GM19324 (cell line): ENCODE measurements at regions not wholly inside any gene's neighbourhood (a gene's known extent, or its start where the extent isn't known, plus 50 kb on each side); places are given as distances from the start of the nearest gene placed in this dataset.

Experiments used
- ATAC-seq: cut with Tn5 transposase; IDR thresholded peaks from one replicate; pipeline ENCODE4 v1.9.1; 2021; ENCODE audit warnings: mild to moderate bottlenecking, moderate library complexity; ENCODE audit not compliant: unreplicated experiment, low FRiP score

DNA sequence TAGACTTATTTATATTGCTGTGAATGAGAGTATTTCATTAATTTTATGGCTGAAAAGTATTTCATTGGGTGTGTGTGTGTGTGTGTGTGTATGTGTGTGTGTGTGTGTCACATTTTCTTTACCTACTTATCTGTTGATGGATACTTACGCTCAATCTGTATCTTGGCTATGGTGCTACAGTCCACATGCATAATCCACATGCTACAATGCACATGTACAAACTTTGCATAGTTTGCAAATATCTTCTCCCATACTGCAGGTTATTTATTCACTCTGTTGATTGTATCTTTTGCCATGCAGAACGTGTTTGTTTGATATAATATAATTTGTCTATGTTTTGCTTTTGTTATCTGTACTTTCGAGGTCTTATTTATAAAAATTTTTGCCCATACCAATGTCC, 167.8 kb downstream of the RAB28 start:
- ATAC-seq, result no peak

DNA sequence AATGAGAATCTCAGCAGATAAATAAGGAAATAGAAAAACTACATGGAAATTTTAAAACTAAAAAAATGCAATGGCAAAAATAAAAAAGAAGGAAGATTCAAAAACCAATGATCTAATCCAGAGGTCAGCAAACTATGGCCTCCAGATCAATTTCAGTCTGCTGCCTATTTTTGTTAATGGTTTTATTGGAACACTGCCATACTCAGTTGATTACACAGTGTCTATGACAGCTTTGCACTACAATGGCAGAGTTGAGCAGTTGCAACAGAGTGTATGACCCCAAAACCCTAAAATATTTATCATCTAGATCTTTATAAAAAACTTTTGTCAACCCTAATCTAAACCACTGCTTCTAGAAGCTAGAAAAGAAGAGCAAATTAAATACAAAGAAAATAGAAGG, 170.3 kb downstream of the RAB28 start:
- ATAC-seq, result no peak

DNA sequence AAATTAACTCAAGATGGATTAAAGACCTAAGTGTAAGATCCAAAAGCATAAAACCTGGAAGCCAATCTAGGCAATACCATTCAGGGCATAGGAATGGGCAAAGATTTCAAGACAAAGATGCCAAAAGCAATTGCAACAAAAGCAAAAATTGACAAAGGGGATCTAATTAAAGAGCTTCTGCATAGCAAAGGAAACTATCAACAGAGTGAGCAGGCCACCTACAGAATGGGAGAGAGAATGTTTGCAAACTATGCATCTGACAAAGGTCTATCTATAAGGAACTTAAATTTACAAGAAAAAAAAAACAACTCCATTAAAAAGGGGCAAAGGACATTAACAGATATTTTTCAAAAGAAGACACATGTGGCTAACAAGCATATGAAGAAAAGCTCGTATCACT, 171.9 kb downstream of the RAB28 start:
- ATAC-seq, result no peak

DNA sequence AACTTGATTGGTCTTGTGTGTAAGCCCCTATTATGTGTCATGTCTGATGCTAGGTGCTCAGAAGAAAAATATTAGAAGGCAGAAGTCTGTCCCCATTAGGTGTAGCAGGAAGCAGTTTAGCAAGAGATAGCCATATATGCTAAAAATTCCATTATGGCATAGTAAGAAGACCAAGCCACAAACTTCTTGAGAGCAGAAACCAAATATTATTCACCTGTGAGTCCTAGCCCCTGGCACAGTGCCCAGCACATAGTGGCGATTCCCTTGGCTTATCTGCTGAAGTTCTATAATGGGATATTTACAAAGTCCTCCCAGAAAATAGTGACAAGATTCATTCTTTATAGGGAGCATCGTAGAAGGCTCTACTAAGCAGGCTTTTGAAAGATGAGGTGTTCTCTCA, 174.4 kb downstream of the RAB28 start:
- no peak for ATAC-seq

DNA sequence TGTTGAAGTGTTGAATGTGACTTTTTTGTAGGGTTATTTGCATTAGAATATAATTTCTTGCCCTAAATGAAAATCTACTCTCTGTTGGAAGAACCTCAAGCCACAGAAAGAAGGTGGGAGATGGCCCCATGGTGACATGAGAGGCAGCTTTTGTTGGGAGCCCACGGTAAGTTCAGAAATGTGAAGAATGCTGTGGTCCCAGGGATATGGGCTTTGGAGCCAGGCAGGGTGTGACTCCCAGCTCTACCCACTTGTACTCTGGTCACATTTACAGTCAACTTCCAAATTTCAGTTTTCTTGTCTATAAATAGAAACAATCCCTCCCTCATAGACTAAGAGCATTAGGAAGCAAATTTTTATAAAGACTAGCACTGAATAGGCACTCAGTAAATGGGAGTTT, 177.8 kb downstream of the RAB28 start:
- no peak for ATAC-seq

DNA sequence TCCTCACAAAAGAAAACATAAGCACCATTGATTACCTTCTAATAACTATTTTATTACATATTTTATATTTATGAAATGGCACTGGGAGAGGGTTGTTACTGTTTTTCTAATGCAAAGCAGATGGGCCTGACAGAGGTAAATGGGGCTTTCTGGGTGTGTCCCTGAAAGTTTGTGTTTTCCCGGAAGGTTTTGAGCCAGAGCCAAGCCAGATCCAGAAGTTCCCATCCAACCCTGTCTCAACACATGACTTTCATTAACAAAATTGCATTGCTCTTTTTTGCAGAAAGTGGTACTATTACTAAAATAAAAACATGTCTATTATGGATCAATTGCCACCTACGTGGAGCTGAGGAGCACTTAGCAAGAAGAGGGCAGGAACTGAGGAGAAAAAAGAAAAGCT, 181.3 kb downstream of the RAB28 start:
- no peak for ATAC-seq

DNA sequence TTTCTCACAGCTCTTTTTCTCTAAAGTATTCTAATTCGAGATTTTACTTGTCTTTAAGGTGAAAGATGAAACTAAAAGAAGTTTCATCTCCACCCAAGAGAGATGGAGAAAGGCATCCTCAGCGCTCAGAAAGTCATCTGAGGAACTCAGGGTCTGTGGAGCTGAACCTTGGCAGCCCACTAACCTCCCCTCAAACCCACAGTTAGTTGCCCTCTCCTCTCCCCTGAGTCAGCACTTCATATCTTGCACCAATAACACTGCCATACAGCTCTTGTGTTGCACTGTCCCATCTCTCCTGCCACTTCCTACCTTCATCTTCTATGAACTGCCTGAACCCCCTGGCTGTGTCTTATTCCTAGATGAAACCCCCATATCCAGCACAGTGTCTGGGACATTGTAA, 184.8 kb downstream of the RAB28 start:
- ATAC-seq, result no peak

DNA sequence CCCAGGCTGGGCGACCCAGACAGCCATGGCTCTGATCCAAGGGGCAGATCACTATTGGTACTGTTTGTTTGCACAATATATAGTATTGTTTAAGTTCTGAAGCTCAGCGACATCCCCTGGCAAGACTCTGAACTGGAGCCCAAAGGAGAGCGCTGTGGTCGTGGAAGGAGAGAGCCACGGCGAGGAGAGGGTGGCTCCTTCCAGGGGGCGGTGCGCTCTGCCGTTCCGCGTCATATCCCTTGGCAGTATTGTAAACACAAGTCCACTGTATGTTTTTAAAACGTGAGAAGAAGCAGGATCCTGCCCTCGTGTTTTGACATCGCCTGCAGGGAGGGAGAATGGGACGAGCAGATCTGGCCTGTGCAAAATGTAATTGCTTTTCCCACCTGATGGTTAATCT, 185.5 kb downstream of the RAB28 start:
- no peak for ATAC-seq

DNA sequence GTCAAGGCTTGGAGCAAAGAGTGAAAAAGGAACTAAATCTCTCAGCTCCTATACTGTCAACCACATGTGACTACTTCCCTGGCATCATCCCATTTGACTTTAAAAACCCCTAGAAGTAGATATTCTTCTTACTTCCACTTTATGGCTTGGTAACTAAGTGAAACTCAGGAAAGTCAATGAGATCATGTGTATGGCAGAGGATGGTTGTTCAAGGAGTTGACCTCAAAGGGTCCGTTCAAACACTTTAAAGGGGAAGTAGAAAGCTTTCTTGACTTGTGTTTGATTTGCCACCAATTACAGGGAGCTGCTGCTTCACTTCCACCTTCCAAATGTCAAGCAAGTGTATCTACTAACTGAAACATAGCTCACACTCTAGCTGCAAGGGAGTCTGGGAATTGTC, 187.2 kb downstream of the RAB28 start:
- ATAC-seq, result no peak

DNA sequence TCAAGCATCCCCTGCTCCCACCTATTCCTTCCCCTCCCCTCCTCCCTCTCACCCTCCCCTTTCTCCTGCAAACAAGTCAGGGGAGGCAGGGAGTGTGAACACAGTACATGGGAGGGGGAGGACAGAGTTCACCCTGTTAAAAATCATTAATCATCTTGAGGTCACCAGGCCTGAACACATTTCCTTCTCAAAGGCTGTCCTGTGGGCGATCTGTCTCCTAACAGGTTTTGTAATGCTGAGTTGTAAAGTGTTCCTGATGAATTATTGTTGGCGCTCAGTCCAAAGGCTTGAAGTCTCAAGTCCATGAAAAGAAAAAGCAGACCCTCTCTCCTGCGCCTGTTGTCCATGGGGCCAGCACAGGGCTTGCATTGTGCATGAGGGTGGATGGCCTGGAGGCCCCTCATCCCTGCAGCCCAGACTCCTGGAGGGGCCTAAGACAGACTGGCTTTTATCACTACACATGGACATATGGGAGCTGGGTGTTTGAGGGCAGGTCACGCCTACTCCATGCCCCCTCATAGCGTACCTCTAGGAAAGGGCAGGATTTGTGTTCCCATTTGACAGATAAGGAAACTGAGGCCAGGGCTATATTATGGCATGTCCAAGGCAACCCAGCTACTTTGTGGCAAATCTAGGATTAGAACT, 189.1 kb downstream of the RAB28 start:
- no peak for ATAC-seq

DNA sequence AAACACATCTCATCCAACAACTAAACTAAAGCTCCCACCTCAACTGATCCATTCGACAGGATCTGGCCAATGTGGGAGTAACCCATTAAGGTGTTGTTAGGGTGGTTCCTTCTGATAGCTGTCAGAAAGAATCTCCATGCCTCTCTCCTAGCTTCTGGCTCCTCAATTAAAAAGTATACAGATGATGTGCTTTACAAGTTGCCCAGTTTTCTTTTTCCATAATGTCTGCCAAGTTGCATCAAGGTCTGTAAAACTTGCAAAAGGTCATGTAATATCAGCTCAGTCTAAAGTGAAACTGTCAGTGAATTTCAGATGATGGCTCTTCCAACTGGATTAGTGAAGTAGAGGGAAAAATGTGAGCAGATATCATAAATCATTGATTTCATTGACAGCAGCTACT, 191.8 kb downstream of the RAB28 start:
- no peak for ATAC-seq

DNA sequence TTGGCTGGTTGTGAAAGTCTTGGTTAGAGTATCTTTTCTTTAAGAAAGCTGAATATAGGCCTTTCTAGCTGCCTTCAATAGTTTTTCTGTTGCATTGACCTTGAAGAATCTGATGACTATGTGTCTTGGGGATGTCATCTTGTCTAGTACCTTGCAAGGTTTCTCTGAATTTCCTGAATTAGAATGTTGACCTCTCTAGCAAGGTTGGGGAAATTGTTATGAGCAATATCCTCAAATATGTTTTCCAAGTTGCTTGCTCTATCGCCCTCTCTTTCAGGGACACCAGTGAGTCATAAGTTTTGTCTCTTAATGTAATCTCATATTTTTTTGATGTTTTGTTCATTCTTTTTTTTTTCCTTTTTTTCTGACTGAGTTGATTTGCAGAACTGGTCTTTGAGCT, 194.7 kb downstream of the RAB28 start:
- ATAC-seq, result no peak

DNA sequence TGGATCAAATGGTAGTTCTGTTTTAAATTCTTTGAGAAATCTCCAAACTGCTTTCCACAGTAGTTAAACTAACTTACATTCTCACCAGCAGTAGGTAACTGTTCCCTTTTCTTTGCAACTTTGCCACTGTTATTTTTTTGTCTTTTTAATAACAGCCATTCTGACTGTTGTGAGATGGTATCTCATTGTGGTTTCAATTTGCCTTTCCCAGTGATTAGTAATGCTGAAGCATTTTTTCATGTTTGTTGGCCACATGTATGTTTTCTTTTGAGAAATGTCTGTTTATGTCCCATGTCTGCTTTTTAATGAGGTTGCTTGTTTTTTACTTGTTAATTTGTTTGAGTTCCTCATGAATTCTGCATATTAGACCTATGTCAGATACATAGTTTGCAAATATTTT, 198.8 kb downstream of the RAB28 start:
- ATAC-seq, result no peak

DNA sequence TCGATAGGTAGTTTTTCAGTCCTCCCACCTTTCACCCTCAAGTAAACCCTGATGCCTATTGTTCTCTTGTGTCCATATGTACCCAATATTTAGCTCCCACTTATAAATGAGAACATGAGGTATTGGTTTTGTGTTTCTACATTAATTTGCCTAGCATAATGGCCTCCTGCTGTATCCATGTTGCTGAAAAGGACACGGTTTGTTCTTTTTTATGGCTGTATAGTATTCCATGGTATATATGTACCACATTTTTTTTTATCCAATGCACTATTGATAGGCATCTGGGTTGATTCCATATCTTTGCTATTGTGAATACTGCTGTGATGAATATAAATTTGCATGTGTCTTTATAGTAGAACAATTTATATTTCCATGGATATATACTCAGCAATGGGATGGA, 199.2 kb downstream of the RAB28 start:
- no peak for ATAC-seq

DNA sequence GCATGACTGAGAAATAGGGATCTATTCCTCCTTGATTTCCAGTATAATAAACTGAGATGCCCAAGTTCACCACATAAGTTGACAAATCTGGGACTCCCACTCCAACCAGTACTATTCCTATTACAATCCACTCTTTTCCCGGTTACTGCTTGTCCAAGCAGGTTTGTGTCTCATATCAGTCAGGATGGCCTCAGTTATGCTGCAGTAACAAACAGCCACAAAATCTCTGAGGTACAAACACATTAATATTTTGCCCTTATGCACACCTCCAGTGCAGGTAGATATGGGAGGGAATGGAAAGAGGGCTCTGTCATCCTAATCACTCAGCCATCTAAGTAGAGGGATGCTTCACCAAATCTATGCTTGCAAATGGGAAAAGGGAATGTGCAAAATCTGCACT, 207.8 kb downstream of the RAB28 start:
- no peak for ATAC-seq

DNA sequence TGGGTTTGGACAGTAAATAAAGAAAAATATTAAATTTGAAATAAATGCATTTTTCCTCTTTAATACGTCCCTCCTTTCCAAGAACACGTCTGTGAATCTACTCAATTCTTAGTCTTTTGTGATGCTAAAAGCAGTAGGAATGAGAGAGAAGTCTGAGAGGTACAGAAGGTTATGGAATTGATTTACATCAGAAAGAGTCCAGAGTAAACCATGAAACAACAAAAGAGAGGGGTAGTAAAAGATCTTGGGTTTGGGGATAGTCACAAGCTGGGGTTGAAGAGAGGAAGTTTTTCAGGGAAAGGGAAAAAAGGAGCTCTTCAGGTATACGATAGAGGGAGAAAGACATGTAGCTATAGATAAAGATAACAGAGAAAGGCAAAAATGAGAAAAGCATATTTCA, 215.4 kb downstream of the RAB28 start:
- ATAC-seq, result no peak

DNA sequence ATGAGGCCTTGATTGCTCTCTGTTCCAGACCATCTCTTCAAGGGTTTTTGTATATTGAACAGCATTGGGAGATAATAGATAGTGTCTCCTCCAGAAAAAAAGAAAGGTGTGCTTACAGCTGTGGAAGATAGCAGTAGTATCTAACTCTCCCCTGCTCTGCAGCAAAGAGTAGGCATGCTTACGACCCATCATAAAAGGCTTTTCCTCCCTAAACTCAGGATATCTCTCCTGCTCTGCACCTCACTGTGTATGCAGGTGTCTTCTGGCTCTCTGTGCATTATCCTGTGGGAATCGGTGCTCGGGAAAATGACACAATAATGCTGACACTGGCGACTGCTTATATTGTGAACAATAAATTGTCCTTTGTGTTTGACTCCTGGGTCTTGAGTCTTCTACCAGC, 216.0 kb downstream of the RAB28 start:
- ATAC-seq, result no peak

DNA sequence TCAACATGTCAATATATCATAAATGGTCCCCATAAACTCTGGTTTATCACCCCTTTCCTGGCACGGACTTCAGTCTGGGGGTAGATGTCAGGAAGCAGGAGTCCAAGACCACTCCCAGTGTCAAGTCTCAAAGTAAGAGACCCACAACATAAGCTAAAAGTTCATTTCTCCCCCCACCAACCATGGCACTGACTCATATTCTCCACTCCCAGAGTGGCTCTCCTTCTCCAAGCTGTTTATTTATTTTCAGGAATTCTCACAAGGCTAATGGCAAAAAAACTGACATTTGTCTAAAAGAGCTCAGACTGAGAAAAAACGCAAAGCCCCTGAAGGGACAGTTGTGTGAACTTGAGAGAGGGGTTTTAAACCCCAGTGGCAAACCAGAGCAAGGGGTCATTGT, 217.0 kb downstream of the RAB28 start:
- no peak for ATAC-seq

DNA sequence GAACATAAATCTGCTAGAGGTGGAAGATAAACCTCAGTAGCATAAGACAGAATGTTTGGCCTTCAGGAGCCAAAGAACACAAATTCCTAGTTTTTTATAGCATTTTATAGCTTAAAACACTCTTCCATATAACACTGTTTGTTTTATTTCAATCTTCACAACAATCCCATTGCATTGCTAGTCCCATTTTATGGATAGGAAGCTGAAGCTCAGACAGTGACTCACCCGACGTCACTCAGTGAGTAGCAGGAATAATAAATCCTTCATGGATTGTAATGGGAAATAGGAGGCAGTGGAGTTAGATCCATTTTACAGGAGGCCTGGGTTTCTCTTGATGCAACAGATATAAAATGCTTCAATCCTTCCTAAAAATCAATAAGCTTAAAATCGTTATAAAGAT, 217.5 kb downstream of the RAB28 start:
- ATAC-seq, result no peak

DNA sequence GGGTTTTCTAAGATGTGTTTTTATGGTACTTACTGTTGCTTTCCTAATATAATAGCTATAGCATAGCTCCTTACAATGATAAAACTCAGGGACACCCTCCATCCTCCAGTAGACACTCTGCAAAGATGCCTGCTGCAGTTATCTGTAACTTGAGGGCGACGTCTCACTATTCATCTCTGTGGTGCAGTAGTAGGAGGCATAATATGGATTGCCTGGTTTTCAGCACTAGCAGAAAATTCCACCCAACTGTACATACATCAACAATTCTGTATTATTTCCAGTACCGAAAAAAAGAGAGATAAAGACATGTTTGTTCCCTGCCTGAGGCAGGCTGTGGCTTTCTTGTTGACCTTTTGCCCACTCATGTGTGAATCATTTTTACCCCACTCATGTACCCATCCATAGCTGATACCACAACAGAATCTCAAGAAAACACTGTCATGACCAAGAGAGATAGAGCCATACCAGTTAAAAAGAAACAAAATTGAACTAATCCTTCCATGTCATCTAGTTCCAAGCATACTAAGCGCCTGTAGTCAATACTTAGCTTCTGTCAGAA, 220.1 kb downstream of the RAB28 start:
- ATAC-seq, result no peak

DNA sequence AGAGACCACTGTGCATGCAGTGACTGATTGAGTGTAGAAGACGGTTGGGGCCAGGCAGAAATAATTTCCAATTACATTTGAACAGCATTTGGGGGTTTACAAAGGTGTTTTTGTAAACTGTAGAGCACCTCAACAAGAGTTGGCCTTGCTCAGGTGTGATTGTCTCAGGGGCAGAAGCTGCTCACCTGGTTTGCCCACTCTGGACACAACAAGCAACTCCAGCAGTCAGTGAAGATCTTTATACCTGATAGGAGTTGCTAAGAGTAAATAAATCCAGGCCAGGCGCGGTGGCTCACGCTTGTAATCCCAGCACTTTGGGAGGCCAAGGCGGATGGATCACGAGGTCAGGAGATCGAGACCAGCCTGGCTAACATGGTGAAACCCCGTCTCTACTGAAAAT, 221.3 kb downstream of the RAB28 start:
- no peak for ATAC-seq

DNA sequence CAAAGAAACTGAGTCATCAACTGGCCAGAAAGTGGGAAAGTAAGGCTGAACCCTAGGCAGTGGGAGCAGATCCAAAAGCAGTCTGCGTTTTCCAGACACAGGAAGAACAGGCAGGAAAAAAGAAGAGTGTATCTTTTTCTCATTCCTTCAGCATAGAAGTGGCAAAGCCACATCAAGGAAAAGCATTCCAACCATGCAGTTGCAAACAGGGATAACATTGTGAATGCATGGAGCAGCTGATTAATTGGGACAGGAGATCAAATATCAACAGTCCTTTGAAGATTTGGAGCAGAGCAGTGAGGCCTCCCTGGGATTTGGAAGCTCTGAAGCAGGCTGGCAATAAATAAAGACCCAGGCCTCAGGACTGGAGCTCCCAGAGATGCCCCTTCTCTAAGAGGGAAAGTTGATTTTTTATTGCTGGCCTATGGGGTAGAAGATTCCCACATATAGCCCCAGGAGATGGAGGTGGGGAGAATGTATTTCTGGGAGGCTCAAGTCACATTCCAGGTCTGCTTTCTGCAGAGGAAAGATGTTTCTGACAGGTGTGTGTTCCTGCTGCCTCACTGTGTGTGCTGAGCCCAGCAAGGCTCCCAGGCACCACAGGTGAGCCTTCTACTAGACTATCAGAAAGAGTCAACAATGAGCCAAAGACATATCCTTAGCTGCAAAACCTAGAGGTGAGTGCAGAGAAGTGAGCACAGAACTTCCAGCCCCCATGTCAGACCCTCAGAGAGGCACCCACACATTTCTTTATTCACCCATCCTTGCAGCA, 222.5 kb downstream of the RAB28 start:
- ATAC-seq, result no peak
